ENCODE measurements at regions not wholly inside any gene's neighbourhood (a gene's known extent, or its start where the extent isn't known, plus 50 kb on each side); places are given as distances from the start of the nearest gene placed in this dataset.

DNA sequence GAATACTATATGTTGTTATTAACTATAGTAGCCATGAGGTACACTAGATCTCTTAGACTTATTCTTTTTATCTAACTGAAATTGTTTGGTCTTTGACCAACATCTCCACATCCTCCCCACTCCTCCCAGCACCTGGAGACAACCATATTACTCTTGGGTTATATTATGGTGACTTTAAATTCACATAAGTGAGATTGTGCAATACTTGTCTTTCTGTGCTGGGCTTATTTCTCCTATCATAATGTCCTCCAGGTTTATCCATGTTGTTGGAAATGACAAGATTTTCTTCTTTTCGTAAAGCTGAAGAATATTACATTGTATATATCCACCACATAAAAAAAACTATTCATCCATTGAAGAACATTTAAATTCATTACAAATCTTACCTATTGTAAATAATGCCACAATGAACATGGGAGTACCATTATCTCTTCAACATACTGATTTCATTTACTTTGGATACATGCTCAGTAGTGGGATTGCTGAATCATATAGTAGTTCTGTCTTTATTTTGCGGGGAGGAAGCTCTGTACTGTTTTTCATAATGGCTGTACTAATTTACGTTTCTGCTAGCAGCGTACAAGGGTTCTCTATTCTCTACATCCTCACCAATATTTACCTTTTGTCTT is 159.2 kb upstream of the SCN7A start (continued):
- TF ChIP-seq, protein P1, sequence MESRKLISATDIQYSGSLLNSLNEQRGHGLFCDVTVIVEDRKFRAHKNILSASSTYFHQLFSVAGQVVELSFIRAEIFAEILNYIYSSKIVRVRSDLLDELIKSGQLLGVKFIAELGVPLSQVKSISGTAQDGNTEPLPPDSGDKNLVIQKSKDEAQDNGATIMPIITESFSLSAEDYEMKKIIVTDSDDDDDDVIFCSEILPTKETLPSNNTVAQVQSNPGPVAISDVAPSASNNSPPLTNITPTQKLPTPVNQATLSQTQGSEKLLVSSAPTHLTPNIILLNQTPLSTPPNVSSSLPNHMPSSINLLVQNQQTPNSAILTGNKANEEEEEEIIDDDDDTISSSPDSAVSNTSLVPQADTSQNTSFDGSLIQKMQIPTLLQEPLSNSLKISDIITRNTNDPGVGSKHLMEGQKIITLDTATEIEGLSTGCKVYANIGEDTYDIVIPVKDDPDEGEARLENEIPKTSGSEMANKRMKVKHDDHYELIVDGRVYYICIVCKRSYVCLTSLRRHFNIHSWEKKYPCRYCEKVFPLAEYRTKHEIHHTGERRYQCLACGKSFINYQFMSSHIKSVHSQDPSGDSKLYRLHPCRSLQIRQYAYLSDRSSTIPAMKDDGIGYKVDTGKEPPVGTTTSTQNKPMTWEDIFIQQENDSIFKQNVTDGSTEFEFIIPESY (IDR thresholded peaks at IDR 0.05; ENCODE audit: extremely low read depth, insufficient replicate concordance, low read length) = no peak
- TF ChIP-seq RAD21 (IDR thresholded peaks at IDR 0.05; ENCODE audit: low read depth) = no peak
- no peak for TF ChIP-seq YY1 (IDR thresholded peaks at IDR 0.05; ENCODE audit: extremely low read depth, insufficient replicate concordance, low read depth, low read length)
- no peak for TF ChIP-seq SIN3A (IDR thresholded peaks at IDR 0.05; ENCODE audit: low read depth)
- TF ChIP-seq SRF (IDR thresholded peaks at IDR 0.05; ENCODE audit: low read depth) = no peak
- no peak for TF ChIP-seq ZNF274 (IDR thresholded peaks at IDR 0.05; ENCODE audit: low read depth, low read length)
- TF ChIP-seq, protein P2, sequence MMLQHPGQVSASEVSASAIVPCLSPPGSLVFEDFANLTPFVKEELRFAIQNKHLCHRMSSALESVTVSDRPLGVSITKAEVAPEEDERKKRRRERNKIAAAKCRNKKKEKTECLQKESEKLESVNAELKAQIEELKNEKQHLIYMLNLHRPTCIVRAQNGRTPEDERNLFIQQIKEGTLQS (IDR thresholded peaks at IDR 0.05) = no peak
- no peak for TF ChIP-seq POLR2A (IDR thresholded peaks at IDR 0.05; ENCODE audit: borderline replicate concordance, extremely low read depth, insufficient read depth, insufficient read length)

DNA sequence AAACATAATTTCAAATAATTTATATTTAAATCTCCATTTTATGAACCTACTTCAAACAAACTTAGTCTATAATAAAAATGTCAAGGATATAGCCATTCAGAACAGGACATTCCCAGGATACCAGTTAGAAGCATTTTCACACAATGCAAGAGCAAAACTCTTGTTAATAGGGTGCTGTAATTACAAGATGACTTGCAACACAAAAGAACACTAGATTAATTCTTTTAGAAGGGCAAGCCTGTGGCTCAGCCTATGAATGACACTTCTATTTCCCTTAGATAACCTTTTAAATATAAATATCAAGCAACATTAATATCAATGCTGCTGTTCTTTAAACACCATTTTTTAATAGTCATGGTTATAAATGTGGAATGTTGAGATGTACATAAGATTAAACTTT is 157.9 kb upstream of the SCN7A start:
- ATAC-seq = no peak
- intact Hi-C loops (cut with micrococcal nuclease) = no loop called here
- H3K27me3 ChIP-seq (ENCODE audit: insufficient read depth, low read length) = no peaks in the 10 kb centered on the region
- no peaks in the 10 kb centered on the region for H3K79me2 ChIP-seq (ENCODE audit: insufficient read depth, low read length)
- BruUV-seq (replicated peaks) = no TSS peak
- CTCF ChIA-PET = no interaction called here
- no peaks in the 10 kb centered on the region for H4K20me1 ChIP-seq (ENCODE audit: insufficient read depth)
- no peak overlapping the region for H3K9ac ChIP-seq (ENCODE audit: low read length)
- no peak for TF ChIP-seq FOSL1 (IDR thresholded peaks at IDR 0.05; ENCODE audit: low read depth)
- TF ChIP-seq YY1 (IDR thresholded peaks at IDR 0.05; ENCODE audit: extremely low read depth, insufficient replicate concordance, low read depth, low read length) = no peak
- TF ChIP-seq POLR2A (IDR thresholded peaks at IDR 0.05; ENCODE audit: borderline replicate concordance, extremely low read depth, insufficient read depth, insufficient read length) = no peak
- no peak for TF ChIP-seq SRF (IDR thresholded peaks at IDR 0.05; ENCODE audit: low read depth)
- TF ChIP-seq, protein P1 (IDR thresholded peaks at IDR 0.05; ENCODE audit: extremely low read depth, insufficient replicate concordance, low read length) = no peak
- no peak for TF ChIP-seq CBX3 (IDR thresholded peaks at IDR 0.05; ENCODE audit: low read depth)
- TF ChIP-seq, protein P3, sequence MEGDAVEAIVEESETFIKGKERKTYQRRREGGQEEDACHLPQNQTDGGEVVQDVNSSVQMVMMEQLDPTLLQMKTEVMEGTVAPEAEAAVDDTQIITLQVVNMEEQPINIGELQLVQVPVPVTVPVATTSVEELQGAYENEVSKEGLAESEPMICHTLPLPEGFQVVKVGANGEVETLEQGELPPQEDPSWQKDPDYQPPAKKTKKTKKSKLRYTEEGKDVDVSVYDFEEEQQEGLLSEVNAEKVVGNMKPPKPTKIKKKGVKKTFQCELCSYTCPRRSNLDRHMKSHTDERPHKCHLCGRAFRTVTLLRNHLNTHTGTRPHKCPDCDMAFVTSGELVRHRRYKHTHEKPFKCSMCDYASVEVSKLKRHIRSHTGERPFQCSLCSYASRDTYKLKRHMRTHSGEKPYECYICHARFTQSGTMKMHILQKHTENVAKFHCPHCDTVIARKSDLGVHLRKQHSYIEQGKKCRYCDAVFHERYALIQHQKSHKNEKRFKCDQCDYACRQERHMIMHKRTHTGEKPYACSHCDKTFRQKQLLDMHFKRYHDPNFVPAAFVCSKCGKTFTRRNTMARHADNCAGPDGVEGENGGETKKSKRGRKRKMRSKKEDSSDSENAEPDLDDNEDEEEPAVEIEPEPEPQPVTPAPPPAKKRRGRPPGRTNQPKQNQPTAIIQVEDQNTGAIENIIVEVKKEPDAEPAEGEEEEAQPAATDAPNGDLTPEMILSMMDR (IDR thresholded peaks at IDR 0.05 in 2 of 3, conservative IDR thresholded peaks at IDR 0.05 in 1 of 3; ENCODE audit: borderline replicate concordance in 1 of 3, insufficient read depth in 1 of 3, low read depth in 2 of 3, low read length in 2 of 3) = no peak
- no peak for TF ChIP-seq SIN3A (IDR thresholded peaks at IDR 0.05; ENCODE audit: low read depth)
- no peak for TF ChIP-seq EGR1 (IDR thresholded peaks at IDR 0.05; ENCODE audit: low read depth)
- TF ChIP-seq SP1 (IDR thresholded peaks at IDR 0.05; ENCODE audit: low read depth) = no peak
- TF ChIP-seq EZH2phosphoT487 (IDR thresholded peaks at IDR 0.05; ENCODE audit: borderline replicate concordance) = no peak
- no peak for TF ChIP-seq POLR2AphosphoS5 (IDR thresholded peaks at IDR 0.05; ENCODE audit: low read depth, low read length)
- no peak for TF ChIP-seq CEBPB (IDR thresholded peaks at IDR 0.05; ENCODE audit: low read depth)
- TF ChIP-seq ZFX (IDR thresholded peaks at IDR 0.05) = no peak
- TF ChIP-seq, protein P2 (IDR thresholded peaks at IDR 0.05) = no peak
- no peaks in the 10 kb centered on the region for H3K9me3 ChIP-seq (ENCODE audit: control insufficient read depth in 1 of 2, insufficient read depth in 1 of 2, low read depth in 1 of 2, low read length in 2 of 2)
- H3K36me3 ChIP-seq (ENCODE audit: control insufficient read depth in 1 of 2, insufficient read depth in 2 of 2, low read length in 2 of 2) = no peaks in the 10 kb centered on the region
- RAD21 ChIA-PET (ENCODE audit: low non-redundant PET in 1 of 2, low total read pairs in 2 of 2, uncharacterized antibody in 2 of 2, unreplicated experiment in 2 of 2) = no interaction called here
- H2AFZ ChIP-seq (ENCODE audit: low read depth, low read length, poor library complexity, severe bottlenecking) = no peak overlapping the region
- DNase-seq (ENCODE audit: low read depth, low spot score) = no peak
- no peak overlapping the region for H3K4me2 ChIP-seq (ENCODE audit: low read length)
- POLR2A ChIA-PET = no interaction called here
- no peaks in the 10 kb centered on the region for H3K4me1 ChIP-seq (ENCODE audit: control insufficient read depth in 1 of 2, insufficient read depth in 2 of 2, low read length in 2 of 2)
- H3K4me3 ChIP-seq (replicated peaks in 1 of 2; ENCODE audit: low read depth in 1 of 2, low read length in 2 of 2) = no peak overlapping the region
- no peak overlapping the region for H3K27ac ChIP-seq (ENCODE audit: low read depth, low read length)
- H3K9me2 ChIP-seq (ENCODE audit: insufficient read depth) = no peaks in the 10 kb centered on the region
